ENCODE measurements at regions not wholly inside any gene's neighbourhood (a gene's known extent, or its start where the extent isn't known, plus 50 kb on each side); places are given as distances from the start of the nearest gene placed in this dataset.

- no peaks in the 10 kb centered on the region for H3F3A ChIP-seq (replicated peaks; ENCODE audit: low read depth)
- Mint-ChIP-seq H3K9me3 (peaks cover 5% of the 10 kb centered on the region; the same call in 2 of the 3 replicates), H3K4me3 (no peak overlapping the region), H3K36me3 (ENCODE audit: low read depth) (peaks cover 3% of the 10 kb centered on the region; the same call in 1 of the 3 replicates), H3K4me1 (peaks cover 42% of the 10 kb centered on the region), H3K27me3 (ENCODE audit: insufficient read depth, low read depth, poor library complexity) (no peaks in the 10 kb centered on the region), H3K27ac (peak overlapping the region; percentile 49)
- H3K27ac ChIP-seq (ENCODE audit: low read depth), result no peak overlapping the region
- H3K79me2 ChIP-seq (replicated peaks; ENCODE audit: insufficient read depth), result no peaks in the 10 kb centered on the region
- TF ChIP-seq ZNF114 (CRISPR knock-in tag; IDR thresholded peaks at IDR 0.05) (no peak), CTCF (conservative IDR thresholded peaks at IDR 0.05; ENCODE audit: low read depth in 2 of 2) (no peak), EZH2 (IDR thresholded peaks at IDR 0.05; ENCODE audit: low read depth, unreplicated experiment) (no peak), ZNF331 (CRISPR knock-in tag; IDR thresholded peaks at IDR 0.05; ENCODE audit: low read depth) (no peak), REST (IDR thresholded peaks at IDR 0.05; ENCODE audit: unreplicated experiment) (no peak), STAT1 (IDR thresholded peaks at IDR 0.05; ENCODE audit: unreplicated experiment) (no peak), NANOG (IDR thresholded peaks at IDR 0.05; ENCODE audit: borderline replicate concordance) (no peak)
- no peak overlapping the region for H3K4me3 ChIP-seq
- H3K27me3 ChIP-seq (ENCODE audit: insufficient read depth), result no peaks in the 10 kb centered on the region
- peak overlapping the region; percentile 5; the same call in 1 of the 2 replicates for H2AFZ ChIP-seq
- no peaks in the 10 kb centered on the region; the same call in 1 of the 2 replicates for H3K36me3 ChIP-seq (ENCODE audit: insufficient read depth)
- 0 out of 2 replicates have a peak, but pooled peaks cover 7% of the 10 kb centered on the region for H3K9me2 ChIP-seq (ENCODE audit: insufficient read depth)
- ATAC-seq (no peak), DNase-seq (ENCODE audit: low spot score) (no peak)
- peak overlapping the region; percentile 44; the same call in 1 of the 2 replicates for H3K4me2 ChIP-seq
- H4K20me1 ChIP-seq (replicated peaks; ENCODE audit: insufficient read depth), result no peaks in the 10 kb centered on the region
- H3K4me1 ChIP-seq (ENCODE audit: insufficient read depth), result peaks cover 42% of the 10 kb centered on the region
Observed at GRCh38 chr16:59168461-59169114, 434.5 kb upstream of the GOT2 start.

- Mint-ChIP-seq H3K36me3 (ENCODE audit: low read depth) (no peaks in the 10 kb centered on the region), H3K4me1 (peaks cover 24% of the 10 kb centered on the region), H3K4me3 (no peak overlapping the region), H3K9me3 (peaks cover 5% of the 10 kb centered on the region; the same call in 2 of the 3 replicates), H3K27me3 (ENCODE audit: insufficient read depth, low read depth, poor library complexity) (no peaks in the 10 kb centered on the region), H3K27ac (no peak overlapping the region)
- Histone ChIP-seq H3F3A (replicated peaks; ENCODE audit: low read depth) (no peaks in the 10 kb centered on the region), H3K4me1 (ENCODE audit: insufficient read depth) (peaks cover 19% of the 10 kb centered on the region), H3K27me3 (ENCODE audit: insufficient read depth) (no peaks in the 10 kb centered on the region), H3K79me2 (replicated peaks; ENCODE audit: insufficient read depth) (no peaks in the 10 kb centered on the region), H3K27ac (ENCODE audit: low read depth) (no peak overlapping the region), H4K20me1 (replicated peaks; ENCODE audit: insufficient read depth) (no peaks in the 10 kb centered on the region), H3K4me2 (no peak overlapping the region), H2AFZ (no peak overlapping the region), H3K9me2 (ENCODE audit: insufficient read depth) (0 out of 2 replicates have a peak, but pooled peaks cover 7% of the 10 kb centered on the region), H3K4me3 (no peak overlapping the region), H3K36me3 (ENCODE audit: insufficient read depth) (no peaks in the 10 kb centered on the region; the same call in 1 of the 2 replicates)
- TF ChIP-seq POLR2AphosphoS5 (IDR thresholded peaks at IDR 0.05; ENCODE audit: low read depth), result no peak
- peak; percentile 84 for TF ChIP-seq REST (IDR thresholded peaks at IDR 0.05; ENCODE audit: unreplicated experiment)
- ATAC-seq (no peak), DNase-seq (ENCODE audit: low spot score) (peak; percentile 40)
Observed at GRCh38 chr16:59164461-59164860, 430.3 kb upstream of the GOT2 start.
